ENCODE measurements at regions not wholly inside any gene's neighbourhood (a gene's known extent, or its start where the extent isn't known, plus 50 kb on each side); places are given as distances from the start of the nearest gene placed in this dataset.

DNA sequence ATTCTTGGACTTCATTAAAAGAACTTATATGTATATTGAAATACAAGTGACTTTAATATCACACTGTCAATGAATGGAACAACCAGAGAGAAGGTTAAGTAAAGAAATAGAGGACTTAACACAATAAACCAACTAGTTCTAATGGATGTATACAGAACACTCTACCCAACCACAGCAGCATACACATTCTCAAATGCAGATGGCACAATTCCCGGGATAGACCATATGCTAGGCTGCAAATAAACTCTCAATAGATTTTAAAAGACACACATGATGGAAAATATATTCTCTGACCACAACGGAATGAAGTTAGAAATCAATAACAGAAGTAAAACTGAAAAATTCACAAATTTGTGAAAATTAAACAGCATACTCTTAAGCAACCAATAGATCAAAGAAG, 214.3 kb upstream of the LINGO1 start:
- no peak for ATAC-seq (ENCODE audit: insufficient read depth, low FRiP score)
- Histone ChIP-seq H3K4me3 (no peak overlapping the region), H3K36me3 (ENCODE audit: control insufficient read depth in 4 of 4, insufficient read depth in 4 of 4, low read length in 4 of 4) (no peaks in the 10 kb centered on the region), H3K27me3 (ENCODE audit: control insufficient read depth in 3 of 3, insufficient read depth in 3 of 3, low read length in 2 of 3) (no peaks in the 10 kb centered on the region), H3K9ac (ENCODE audit: insufficient read depth in 1 of 2, low read length in 2 of 2) (no peak overlapping the region), H3K4me1 (ENCODE audit: control insufficient read depth in 5 of 5, insufficient read depth in 5 of 5, low read length in 5 of 5) (no peaks in the 10 kb centered on the region), H3K27ac (ENCODE audit: low read depth in 1 of 2, low read length in 1 of 2) (no peak overlapping the region), H3K9me3 (ENCODE audit: control insufficient read depth in 4 of 4, insufficient read depth in 3 of 4, low read length in 3 of 4) (peaks cover 0 to 9% (median 2%) of the 10 kb centered on the region in 4 donors)
- DNase-seq, result no peak
- 84 to 90% methylated on average over 2 of the region's 2 CpGs for WGBS, 2 donors
- TF ChIP-seq, protein P1, sequence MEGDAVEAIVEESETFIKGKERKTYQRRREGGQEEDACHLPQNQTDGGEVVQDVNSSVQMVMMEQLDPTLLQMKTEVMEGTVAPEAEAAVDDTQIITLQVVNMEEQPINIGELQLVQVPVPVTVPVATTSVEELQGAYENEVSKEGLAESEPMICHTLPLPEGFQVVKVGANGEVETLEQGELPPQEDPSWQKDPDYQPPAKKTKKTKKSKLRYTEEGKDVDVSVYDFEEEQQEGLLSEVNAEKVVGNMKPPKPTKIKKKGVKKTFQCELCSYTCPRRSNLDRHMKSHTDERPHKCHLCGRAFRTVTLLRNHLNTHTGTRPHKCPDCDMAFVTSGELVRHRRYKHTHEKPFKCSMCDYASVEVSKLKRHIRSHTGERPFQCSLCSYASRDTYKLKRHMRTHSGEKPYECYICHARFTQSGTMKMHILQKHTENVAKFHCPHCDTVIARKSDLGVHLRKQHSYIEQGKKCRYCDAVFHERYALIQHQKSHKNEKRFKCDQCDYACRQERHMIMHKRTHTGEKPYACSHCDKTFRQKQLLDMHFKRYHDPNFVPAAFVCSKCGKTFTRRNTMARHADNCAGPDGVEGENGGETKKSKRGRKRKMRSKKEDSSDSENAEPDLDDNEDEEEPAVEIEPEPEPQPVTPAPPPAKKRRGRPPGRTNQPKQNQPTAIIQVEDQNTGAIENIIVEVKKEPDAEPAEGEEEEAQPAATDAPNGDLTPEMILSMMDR (IDR thresholded peaks at IDR 0.05; ENCODE audit: control extremely low read depth, extremely low read depth), result no peak

DNA sequence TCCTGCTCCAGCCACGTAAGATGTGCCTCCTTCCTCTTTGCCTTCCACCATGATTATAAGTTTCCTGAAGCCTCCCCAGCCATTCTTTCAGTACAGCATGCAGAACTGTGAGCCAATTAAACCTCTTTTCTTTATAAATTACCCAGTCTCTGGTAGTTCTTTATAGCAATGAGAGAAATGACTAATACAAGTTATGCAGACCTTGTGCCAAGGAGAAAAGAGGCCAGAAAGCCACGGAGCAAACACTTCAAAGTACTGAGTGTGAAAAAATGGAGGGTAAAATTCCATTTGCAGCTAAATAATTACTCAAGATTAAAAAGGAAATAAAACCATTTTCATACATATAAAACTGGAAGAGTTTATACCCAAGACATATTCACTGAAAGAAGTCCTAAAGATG, 213.6 kb upstream of the LINGO1 start:
- ATAC-seq (ENCODE audit: insufficient read depth, low FRiP score), result no peak

DNA sequence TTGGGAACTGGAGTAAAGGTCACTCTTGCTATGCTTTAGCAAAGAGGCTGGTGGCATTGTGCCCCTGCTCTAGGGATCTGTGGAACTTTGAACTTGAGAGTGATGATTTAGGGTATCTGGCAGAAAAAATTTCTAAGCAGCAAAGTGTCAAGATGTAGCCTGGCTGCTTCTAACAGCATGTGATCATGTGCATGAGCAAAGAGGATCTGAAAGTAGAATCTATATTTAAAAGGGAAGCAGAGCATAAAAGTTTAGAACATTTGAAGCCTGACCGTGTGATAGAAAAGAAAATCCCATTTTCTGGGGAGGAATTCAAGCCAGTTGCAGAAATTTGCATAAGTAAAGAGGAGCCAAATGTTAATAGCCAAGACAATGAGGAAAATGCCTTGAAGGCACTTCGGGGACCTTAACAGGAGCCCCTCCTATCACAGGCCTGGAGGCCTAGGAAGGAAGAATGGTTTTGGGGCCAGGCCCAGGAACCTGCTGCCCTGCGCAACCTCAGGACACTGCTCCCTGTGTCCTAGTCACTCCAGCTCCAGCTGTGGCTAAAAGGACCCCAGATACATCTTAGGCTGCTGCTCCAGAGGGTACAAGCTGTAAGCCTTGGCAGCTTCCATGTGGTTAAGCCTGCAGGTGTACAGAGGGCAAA, 212.2 kb upstream of the LINGO1 start:
- Histone ChIP-seq H3K9me3 (ENCODE audit: control insufficient read depth in 4 of 4, insufficient read depth in 3 of 4, low read length in 3 of 4) (peaks cover 0 to 2% (median 0%) of the 10 kb centered on the region in 4 donors), H3K4me3 (no peak overlapping the region), H3K27ac (ENCODE audit: low read depth in 1 of 2, low read length in 1 of 2) (no peak overlapping the region), H3K4me1 (ENCODE audit: control insufficient read depth in 5 of 5, insufficient read depth in 5 of 5, low read length in 5 of 5) (no peaks in the 10 kb centered on the region), H3K27me3 (ENCODE audit: control insufficient read depth in 3 of 3, insufficient read depth in 3 of 3, low read length in 2 of 3) (no peaks in the 10 kb centered on the region), H3K36me3 (ENCODE audit: control insufficient read depth in 4 of 4, insufficient read depth in 4 of 4, low read length in 4 of 4) (no peaks in the 10 kb centered on the region), H3K9ac (ENCODE audit: insufficient read depth in 1 of 2, low read length in 2 of 2) (no peak overlapping the region)
- WGBS, 2 donors, result 86 to 93% methylated on average over 3 of the region's 3 CpGs
- DNase-seq (no peak), ATAC-seq (ENCODE audit: insufficient read depth, low FRiP score) (no peak)
- TF ChIP-seq, protein P1 (IDR thresholded peaks at IDR 0.05; ENCODE audit: control extremely low read depth, extremely low read depth), result no peak

More for the DNA sequence above, 213.6 kb upstream of the LINGO1 start:
- TF ChIP-seq, protein P1 (IDR thresholded peaks at IDR 0.05; ENCODE audit: control extremely low read depth, extremely low read depth), result no peak
- H3K27ac ChIP-seq (ENCODE audit: low read depth in 1 of 2, low read length in 1 of 2), result no peak overlapping the region
- H3K27me3 ChIP-seq (ENCODE audit: control insufficient read depth in 3 of 3, insufficient read depth in 3 of 3, low read length in 2 of 3), result no peaks in the 10 kb centered on the region
- H3K4me1 ChIP-seq (ENCODE audit: control insufficient read depth in 5 of 5, insufficient read depth in 5 of 5, low read length in 5 of 5), result no peaks in the 10 kb centered on the region
- no peak for DNase-seq
- H3K36me3 ChIP-seq (ENCODE audit: control insufficient read depth in 4 of 4, insufficient read depth in 4 of 4, low read length in 4 of 4), result no peaks in the 10 kb centered on the region
- peaks cover 0 to 8% (median 2%) of the 10 kb centered on the region in 4 donors for H3K9me3 ChIP-seq (ENCODE audit: control insufficient read depth in 4 of 4, insufficient read depth in 3 of 4, low read length in 3 of 4)
- H3K4me3 ChIP-seq, result no peak overlapping the region
- WGBS, 2 donors, result 15 to 19% methylated on average over 2 of the region's 2 CpGs
- no peak overlapping the region for H3K9ac ChIP-seq (ENCODE audit: insufficient read depth in 1 of 2, low read length in 2 of 2)

DNA sequence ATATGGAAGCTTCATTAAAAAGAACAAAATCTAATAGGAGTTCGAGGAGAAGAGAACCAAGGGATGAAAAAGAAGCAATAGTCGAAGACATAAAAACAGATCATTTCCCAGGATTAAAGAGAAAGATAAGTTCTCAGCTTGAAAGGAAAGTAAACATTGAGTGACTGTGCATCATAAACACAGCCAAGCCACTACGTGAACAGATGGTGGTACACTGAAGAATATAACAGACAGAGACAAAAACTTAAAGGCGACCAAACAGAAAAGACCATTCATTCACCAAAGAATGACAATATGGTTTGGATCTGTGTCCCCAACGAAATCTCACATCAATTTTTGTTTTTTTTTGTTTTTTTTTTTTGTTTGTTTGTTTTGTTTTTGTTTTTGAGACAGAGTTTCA, 210.8 kb upstream of the LINGO1 start:
- 61 to 81% methylated on average over 5 of the region's 5 CpGs for WGBS, 2 donors
- H3K27me3 ChIP-seq (ENCODE audit: control insufficient read depth in 3 of 3, insufficient read depth in 3 of 3, low read length in 2 of 3), result no peaks in the 10 kb centered on the region
- DNase-seq (no peak), ATAC-seq (ENCODE audit: insufficient read depth, low FRiP score) (no peak)
- TF ChIP-seq, protein P1 (IDR thresholded peaks at IDR 0.05; ENCODE audit: control extremely low read depth, extremely low read depth), result no peak
- H3K36me3 ChIP-seq (ENCODE audit: control insufficient read depth in 4 of 4, insufficient read depth in 4 of 4, low read length in 4 of 4), result no peaks in the 10 kb centered on the region
- H3K4me1 ChIP-seq (ENCODE audit: control insufficient read depth in 5 of 5, insufficient read depth in 5 of 5, low read length in 5 of 5), result no peaks in the 10 kb centered on the region
- H3K9ac ChIP-seq (ENCODE audit: insufficient read depth in 1 of 2, low read length in 2 of 2), result no peak overlapping the region
- H3K27ac ChIP-seq (ENCODE audit: low read depth in 1 of 2, low read length in 1 of 2), result no peak overlapping the region
- no peak overlapping the region for H3K4me3 ChIP-seq
- H3K9me3 ChIP-seq (ENCODE audit: control insufficient read depth in 4 of 4, insufficient read depth in 3 of 4, low read length in 3 of 4), result peaks cover 0 to 2% (median 0%) of the 10 kb centered on the region in 4 donors
